MCF 10A (cell line): ENCODE measurements at regions not wholly inside any gene's neighbourhood (a gene's known extent, or its start where the extent isn't known, plus 50 kb on each side); places are given as distances from the start of the nearest gene placed in this dataset.

Experiments
- BruUV-seq: library from RNA; stranded (reverse); fragments of 400-500 nt; replicated peaks from 2 replicates; lab custom pipeline; 2021; lab: Mats Ljungman, UMichigan
- CTCF ChIA-PET: fragments of 300-600 bp; sonication (Branson Sonifier 250); formaldehyde crosslinking; extraction: SDS; loops from one replicate; lab custom pipeline; 2021; ENCODE audit warnings: antibody characterized with exemption, inconsistent platforms; lab: Yijun Ruan, JAX
- POLR2A ChIA-PET: fragments of 300-600, 350-650 bp; sonication (Branson Sonifier 250); formaldehyde crosslinking; extraction: SDS; loops from one replicate; lab custom pipeline; 2020; ENCODE audit warnings: antibody characterized with exemption, inconsistent platforms; lab: Yijun Ruan, JAX
- DNase-seq: peaks from one replicate; pipeline ENCODE4 v3.0.0-alpha.2; 2018; ENCODE audit not compliant: unreplicated experiment
- H3K27ac Mint-ChIP-seq: one replicate; pipeline ENCODE4 v1.8.0; 2022; ENCODE audit warnings: mild to moderate bottlenecking, low read depth, mixed read lengths; ENCODE audit not compliant: unreplicated experiment
- H3K27me3 Mint-ChIP-seq: one replicate; pipeline ENCODE4 v1.8.0; 2022; ENCODE audit warnings: mixed read lengths; ENCODE audit not compliant: insufficient read depth, unreplicated experiment
- H3K36me3 Mint-ChIP-seq: one replicate; pipeline ENCODE4 v1.8.0; 2022; ENCODE audit warnings: mild to moderate bottlenecking, moderate library complexity, mixed read lengths; ENCODE audit not compliant: insufficient read depth, unreplicated experiment
- H3K4me1 Mint-ChIP-seq: one replicate; pipeline ENCODE4 v1.8.0; 2022; ENCODE audit warnings: mixed read lengths; ENCODE audit not compliant: insufficient read depth, unreplicated experiment
- H3K4me3 Mint-ChIP-seq: one replicate; pipeline ENCODE4 v1.8.0; 2022; ENCODE audit warnings: mild to moderate bottlenecking, moderate library complexity, mixed read lengths; ENCODE audit not compliant: unreplicated experiment
- H3K9me3 Mint-ChIP-seq: one replicate; pipeline ENCODE4 v1.8.0; 2022; ENCODE audit warnings: mixed read lengths; ENCODE audit not compliant: unreplicated experiment
- CTCF ChIP-seq: fragments of 200-600 bp; IDR thresholded peaks from one replicate; pipeline ENCODE4 v1.8.0; 2022; ENCODE audit warnings: antibody characterized with exemption, mild to moderate bottlenecking; ENCODE audit not compliant: unreplicated experiment
- intact Hi-C: fragments of 100-400 bp; cut with micrococcal nuclease; formaldehyde crosslinking; loops from 2 replicates; pipeline ENCODE4 v1.14.1; 2022

- Mint-ChIP-seq H3K4me1 (no peaks in the 10 kb centered on the region), H3K4me3 (no peak overlapping the region), H3K27me3 (no peaks in the 10 kb centered on the region), H3K27ac (no peak overlapping the region), H3K9me3 (no peaks in the 10 kb centered on the region), H3K36me3 (no peaks in the 10 kb centered on the region)
- no peak for DNase-seq
- TF ChIP-seq CTCF, result no peak
- intact Hi-C loops, result no loop called here
- ChIA-PET CTCF (no interaction called here), POLR2A (no interaction called here)
- no TSS peak for BruUV-seq
These were observed 922.5 kb downstream of the NLGN4Y start for GRCh38 chrY:15446861-15447260.

DNA sequence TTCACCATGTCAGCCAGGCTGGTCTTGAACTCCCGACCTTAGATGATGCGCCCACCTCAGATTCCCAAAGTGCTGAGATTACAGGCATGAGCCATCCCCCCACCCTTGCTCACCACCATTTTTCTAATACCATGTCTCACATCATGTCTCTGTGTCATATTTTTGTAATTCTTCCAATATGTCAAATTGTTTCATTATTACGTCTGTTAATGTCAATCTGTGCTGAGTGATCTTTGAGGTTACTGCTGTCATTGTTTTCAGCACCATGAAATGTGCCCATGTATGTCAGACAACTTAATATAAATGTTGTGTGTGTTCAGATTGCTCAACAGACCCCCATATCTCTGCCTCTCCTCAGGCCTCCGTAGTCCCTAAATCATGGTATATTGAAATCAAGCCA is 923.6 kb downstream of the NLGN4Y start:
- intact Hi-C loops, result no loop called here
- BruUV-seq, result no TSS peak
- no peak overlapping the region for H3K27ac Mint-ChIP-seq
- DNase-seq, result no peak
- no peak overlapping the region for H3K4me3 Mint-ChIP-seq
- H3K4me1 Mint-ChIP-seq, result no peaks in the 10 kb centered on the region
- H3K9me3 Mint-ChIP-seq, result no peaks in the 10 kb centered on the region
- H3K36me3 Mint-ChIP-seq, result no peaks in the 10 kb centered on the region
- TF ChIP-seq CTCF, result no peak
- CTCF ChIA-PET, result no interaction called here
- no peaks in the 10 kb centered on the region for H3K27me3 Mint-ChIP-seq
- POLR2A ChIA-PET, result no interaction called here

DNA sequence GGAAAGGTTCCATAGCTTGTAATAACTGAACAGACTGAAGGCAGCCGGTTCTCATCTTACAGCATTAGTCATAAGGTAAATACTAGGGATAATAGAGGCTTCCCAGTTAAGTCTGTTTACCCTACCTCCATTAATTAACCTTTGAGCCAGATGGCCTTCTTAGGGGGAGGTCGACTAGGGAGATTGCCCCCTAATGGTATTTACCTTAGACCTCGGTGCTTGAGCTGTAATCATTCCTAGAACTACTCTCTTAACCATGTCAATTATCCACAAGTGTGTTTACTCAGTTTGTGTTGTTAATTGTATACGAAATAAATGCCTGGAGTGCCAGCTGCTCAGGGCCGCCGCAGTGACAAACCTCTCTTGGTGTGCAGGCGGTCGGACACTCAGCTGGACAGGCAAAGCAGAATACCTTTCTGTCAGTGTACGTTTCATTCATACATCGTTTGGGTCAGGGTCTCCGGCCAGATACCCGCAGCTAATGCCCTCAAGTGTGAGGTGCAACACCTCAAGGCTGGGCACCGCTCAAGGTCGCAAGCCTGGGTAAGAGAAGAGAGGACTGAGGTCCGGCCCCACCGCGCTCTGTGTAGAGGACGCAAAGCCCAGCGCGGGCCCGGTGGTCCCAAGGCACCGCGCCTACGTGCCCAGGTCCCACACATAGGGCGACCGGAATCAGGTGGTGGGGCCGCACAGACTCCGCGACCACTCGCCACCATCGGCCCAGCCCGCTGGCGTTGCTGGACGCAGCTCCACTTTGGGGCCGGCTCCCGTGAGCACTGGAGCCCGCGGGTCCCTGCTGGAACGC is 931.0 kb downstream of the NLGN4Y start:
- DNase-seq, result no peak
- Mint-ChIP-seq H3K4me3 (no peak overlapping the region), H3K27me3 (no peaks in the 10 kb centered on the region), H3K9me3 (no peaks in the 10 kb centered on the region), H3K36me3 (no peaks in the 10 kb centered on the region), H3K4me1 (no peaks in the 10 kb centered on the region), H3K27ac (no peak overlapping the region)
- intact Hi-C loops, result no loop called here
- ChIA-PET CTCF (no interaction called here), POLR2A (no interaction called here)
- BruUV-seq, result no TSS peak
- no peak for TF ChIP-seq CTCF

DNA sequence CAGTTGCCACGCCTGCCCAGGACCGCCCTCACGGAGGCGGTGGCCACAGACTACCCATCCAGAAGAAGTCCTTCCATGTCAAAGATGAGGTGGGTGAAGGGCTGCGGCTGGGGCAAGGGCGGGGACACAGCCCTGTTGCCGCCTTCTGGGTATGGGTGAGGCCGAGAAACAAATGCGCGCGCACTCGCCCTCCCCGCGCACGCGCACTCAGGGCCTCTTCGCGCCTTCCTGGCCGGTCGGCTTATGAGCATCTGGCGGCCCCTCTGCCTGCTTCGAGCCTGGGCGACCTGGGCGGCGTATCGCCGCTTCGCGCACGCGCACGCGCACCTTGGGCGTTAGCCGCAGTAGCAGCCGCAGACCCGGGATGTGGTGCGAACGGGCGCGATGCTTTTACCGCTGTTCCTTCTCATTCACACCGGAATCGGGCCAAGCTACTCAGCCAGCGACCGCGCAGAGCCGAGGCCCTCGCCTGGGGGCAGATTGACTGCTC is 931.7 kb downstream of the NLGN4Y start:
- BruUV-seq, result no TSS peak
- intact Hi-C loops, result no loop called here
- no peak for TF ChIP-seq CTCF

More for the DNA sequence above, 931.7 kb downstream of the NLGN4Y start:
- Mint-ChIP-seq H3K4me3 (no peak overlapping the region), H3K9me3 (no peaks in the 10 kb centered on the region), H3K36me3 (no peaks in the 10 kb centered on the region), H3K27ac (no peak overlapping the region), H3K27me3 (no peaks in the 10 kb centered on the region), H3K4me1 (no peaks in the 10 kb centered on the region)
- ChIA-PET POLR2A (no interaction called here), CTCF (no interaction called here)
- no peak for DNase-seq
